Ascending aorta (tissue), 2 donors: ENCODE measurements at regions not wholly inside any gene's neighbourhood (a gene's known extent, or its start where the extent isn't known, plus 50 kb on each side); places are given as distances from the start of the nearest gene placed in this dataset.

ENCODE experiments used
- DNase-seq, 2 donors: peaks; one replicate each; pipeline ENCODE4 v3.0.0-alpha.2; 2019; ENCODE audit warnings: low spot score in 2 of 2
- H3K27ac ChIP-seq, 2 donors: fragments of 200-600 bp; sonication (generic); one replicate each; pipeline ENCODE4 v1.5.1; 2016 to 2017; ENCODE audit warnings: mild to moderate bottlenecking in 1 of 2
- H3K27me3 ChIP-seq: fragments of 200-600 bp; sonication (generic); one replicate; pipeline ENCODE4 v1.5.1; 2017
- H3K36me3 ChIP-seq, 2 donors: fragments of 200-600 bp; sonication (generic); one replicate each; pipeline ENCODE4 v1.5.1; 2016
- H3K4me1 ChIP-seq, 2 donors: fragments of 200-600 bp; sonication (generic); one replicate each; pipeline ENCODE4 v1.5.1; 2016 to 2017; ENCODE audit warnings: mild to moderate bottlenecking in 1 of 2
- H3K4me3 ChIP-seq, 2 donors: fragments of 200-600 bp; sonication (generic); one replicate each; pipeline ENCODE4 v1.5.1; 2016 to 2017; ENCODE audit warnings: mild to moderate bottlenecking in 1 of 2
- H3K9me3 ChIP-seq, 2 donors: fragments of 200-600 bp; sonication (generic); one replicate each; pipeline ENCODE4 v1.5.1; 2016
- CTCF ChIP-seq, 3 experiments: fragments of 200-600 bp in 2 of 3; fragments of 450-650 bp in 1 of 3; sonication (generic) in 2 of 3; IDR thresholded peaks; one replicate each; pipeline ENCODE4 v1.5.1; 2016 to 2019; ENCODE audit warnings: antibody characterized with exemption in 3 of 3, mild to moderate bottlenecking in 1 of 3, moderate library complexity in 1 of 3
- intact Hi-C: fragments of 100-400 bp; cut with DNase I; formaldehyde crosslinking; loops from one replicate; pipeline ENCODE4 v1.15.1; 2023

GRCh38 chr11:103633819-103634590 is 402.4 kb upstream of the DDI1 start:
- DNase-seq: no peak
- Histone ChIP-seq H3K4me3 (no peak overlapping the region), H3K4me1 (no peaks in the 10 kb centered on the region), H3K27me3 (no peaks in the 10 kb centered on the region), H3K9me3 (no peaks in the 10 kb centered on the region), H3K27ac (no peak overlapping the region), H3K36me3 (no peaks in the 10 kb centered on the region)
- intact Hi-C loops: no loop called here
- TF ChIP-seq CTCF (IDR thresholded peaks at IDR 0.05): no peak

- DNase-seq: no peak
- TF ChIP-seq CTCF (IDR thresholded peaks at IDR 0.05): no peak
- Histone ChIP-seq H3K27ac (no peak overlapping the region), H3K9me3 (no peaks in the 10 kb centered on the region), H3K4me3 (no peak overlapping the region), H3K4me1 (no peaks in the 10 kb centered on the region), H3K27me3 (no peaks in the 10 kb centered on the region), H3K36me3 (no peaks in the 10 kb centered on the region)
- intact Hi-C loops: no loop called here
Measured at GRCh38 chr11:103636232-103636631, 400.2 kb upstream of the DDI1 start.

- intact Hi-C loops: no loop called here
- H3K9me3 ChIP-seq: no peaks in the 10 kb centered on the region
- DNase-seq: no peak
- TF ChIP-seq CTCF (IDR thresholded peaks at IDR 0.05): no peak
- no peaks in the 10 kb centered on the region for H3K27me3 ChIP-seq
- no peak overlapping the region for H3K27ac ChIP-seq
- no peaks in the 10 kb centered on the region for H3K36me3 ChIP-seq
- H3K4me1 ChIP-seq: no peaks in the 10 kb centered on the region
- H3K4me3 ChIP-seq: no peak overlapping the region
Measured at GRCh38 chr11:103637295-103637694, 399.1 kb upstream of the DDI1 start.

- H3K27ac ChIP-seq: no peak overlapping the region
- no peaks in the 10 kb centered on the region for H3K36me3 ChIP-seq
- H3K4me1 ChIP-seq: no peaks in the 10 kb centered on the region
- no peak for TF ChIP-seq CTCF (IDR thresholded peaks at IDR 0.05)
- no peaks in the 10 kb centered on the region for H3K27me3 ChIP-seq
- intact Hi-C loops: no loop called here
- H3K4me3 ChIP-seq: no peak overlapping the region
- H3K9me3 ChIP-seq: no peaks in the 10 kb centered on the region
- DNase-seq: no peak
Measured at GRCh38 chr11:103637831-103638230, 398.6 kb upstream of the DDI1 start.

GRCh38 chr11:103644676-103645075 is 391.8 kb upstream of the DDI1 start:
- intact Hi-C loops: no loop called here
- Histone ChIP-seq H3K36me3 (no peaks in the 10 kb centered on the region), H3K27me3 (no peaks in the 10 kb centered on the region), H3K27ac (no peak overlapping the region), H3K9me3 (no peaks in the 10 kb centered on the region), H3K4me3 (no peak overlapping the region), H3K4me1 (no peaks in the 10 kb centered on the region)
- DNase-seq: no peak
- TF ChIP-seq CTCF (IDR thresholded peaks at IDR 0.05): no peak

- Histone ChIP-seq H3K9me3 (no peaks in the 10 kb centered on the region), H3K27me3 (no peaks in the 10 kb centered on the region), H3K4me3 (no peak overlapping the region), H3K27ac (no peak overlapping the region), H3K4me1 (no peaks in the 10 kb centered on the region), H3K36me3 (no peaks in the 10 kb centered on the region)
- intact Hi-C loops: no loop called here
- no peak for TF ChIP-seq CTCF (IDR thresholded peaks at IDR 0.05)
- no peak for DNase-seq
Measured at GRCh38 chr11:103648054-103648453, 388.4 kb upstream of the DDI1 start.
